B cell (primary cell): ENCODE measurements at regions not wholly inside any gene's neighbourhood (a gene's known extent, or its start where the extent isn't known, plus 50 kb on each side); places are given as distances from the start of the nearest gene placed in this dataset.

Experiments
- ATAC-seq: fragments of 200-7000 bp; cut with Tn5 transposase; one replicate; pipeline ENCODE4 v1.10.0; 2021; ENCODE audit warnings: low read depth, mild to moderate bottlenecking, moderate number of reproducible peaks, moderate library complexity
- CTCF ChIA-PET: fragments of 350-600 bp; sonication (Branson Sonifier 250); formaldehyde crosslinking; loops from one replicate; lab custom pipeline; 2021; ENCODE audit warnings: antibody characterized with exemption, inconsistent platforms; lab: Charles Lee
- POLR2A ChIA-PET: fragments of 350-600 bp; sonication (Branson Sonifier 250); formaldehyde crosslinking; loops from one replicate; lab custom pipeline; 2021; ENCODE audit warnings: antibody characterized with exemption; lab: Charles Lee
- DNase-seq: peaks from one replicate; pipeline ENCODE4 v3.0.0; 2013
- H2AFZ ChIP-seq: 2 replicates; pipeline ENCODE4 v1.6.1; 2012; ENCODE audit warnings: mild to moderate bottlenecking, low read depth, low read length; ENCODE audit not compliant: insufficient read depth, poor library complexity, severe bottlenecking
- H3K27ac ChIP-seq, 2 donors: 1 replicate in 1 of 2; 2 replicates in 1 of 2; pipeline ENCODE4 v1.5.1; 2012 to 2013; ENCODE audit warnings: low read length in 2 of 2, mild to moderate bottlenecking in 2 of 2, moderate library complexity in 1 of 2
- H3K27me3 ChIP-seq, 4 experiments: fragments of 200-600 bp in 1 of 4; sonication (generic) in 1 of 4; replicated peaks in 1 of 4; 1 replicate in 2 of 4; 2 replicates in 2 of 4; pipeline versions ENCODE4 v1.6.1 to v1.7.0; 2013 to 2016; ENCODE audit warnings: low read length in 3 of 4, mild to moderate bottlenecking in 2 of 4, mixed read lengths in 1 of 4, moderate library complexity in 1 of 4; ENCODE audit not compliant: insufficient read depth in 4 of 4, control insufficient read depth in 3 of 4; ENCODE audit errors: control extremely low read depth in 1 of 4
- H3K36me3 ChIP-seq, 2 experiments: replicated peaks in 1 of 2; 1 replicate in 1 of 2; 2 replicates in 1 of 2; pipeline versions ENCODE4 v1.6.1 to v1.7.1; 2013; ENCODE audit warnings: low read length in 1 of 2; ENCODE audit not compliant: insufficient read depth in 2 of 2, control insufficient read depth in 1 of 2; ENCODE audit errors: control extremely low read depth in 1 of 2, extremely low read depth in 1 of 2
- H3K4me1 ChIP-seq, 2 donors: fragments of 200-600 bp in 1 of 2; sonication (generic) in 1 of 2; 1 replicate in 1 of 2; 2 replicates in 1 of 2; pipeline versions ENCODE4 v1.5.1 to v1.6.1; 2013 to 2017; ENCODE audit warnings: low read length in 2 of 2; ENCODE audit not compliant: control insufficient read depth in 2 of 2, insufficient read depth in 2 of 2
- H3K4me2 ChIP-seq: replicated peaks from 2 replicates; pipeline ENCODE3; 2012; ENCODE audit warnings: mild to moderate bottlenecking, low read depth, low read length; ENCODE audit not compliant: poor library complexity, severe bottlenecking
- H3K4me3 ChIP-seq, 5 experiments: fragments of 200-600 bp in 1 of 5; sonication (generic) in 1 of 5; 1 replicate in 3 of 5; 2 replicates in 2 of 5; pipeline versions ENCODE4 v1.5.1 to v1.7.0; 2011 to 2016; ENCODE audit warnings: low read length in 4 of 5, mild to moderate bottlenecking in 4 of 5, low read depth in 2 of 5, control low read depth in 1 of 5, moderate library complexity in 1 of 5; ENCODE audit not compliant: insufficient read depth in 1 of 5; ENCODE audit errors: control extremely low read depth in 1 of 5, extremely low read depth in 1 of 5
- H3K79me2 ChIP-seq: fragments of 200-600 bp; sonication (generic); one replicate; pipeline ENCODE4 v1.6.0; 2016; ENCODE audit warnings: low read length; ENCODE audit not compliant: control insufficient read depth, insufficient read depth
- H3K9ac ChIP-seq: fragments of 200-600 bp; sonication (generic); 2 replicates; pipeline ENCODE4 v1.6.1; 2017; ENCODE audit warnings: mild to moderate bottlenecking, low read length, moderate library complexity
- H3K9me3 ChIP-seq, 3 donors: one replicate each; pipeline versions ENCODE4 v1.6.1 to v1.7.1; 2013; ENCODE audit warnings: low read length in 2 of 3; ENCODE audit not compliant: control insufficient read depth in 2 of 3, insufficient read depth in 1 of 3; ENCODE audit errors: control extremely low read depth in 1 of 3
- H4K20me1 ChIP-seq: 2 replicates; pipeline ENCODE4 v1.6.0; 2012; ENCODE audit warnings: mild to moderate bottlenecking, low read length; ENCODE audit not compliant: insufficient read depth, control insufficient read depth, poor library complexity, severe bottlenecking
- H3K27ac Mint-ChIP-seq: one replicate; pipeline ENCODE4 v1.8.0; 2021; ENCODE audit warnings: mixed read lengths
- H3K27me3 Mint-ChIP-seq: one replicate; pipeline ENCODE4 v1.8.0; 2021; ENCODE audit warnings: mixed read lengths
- H3K4me1 Mint-ChIP-seq: one replicate; pipeline ENCODE4 v1.8.0; 2021; ENCODE audit warnings: mixed read lengths
- H3K4me3 Mint-ChIP-seq: one replicate; pipeline ENCODE4 v1.8.0; 2021; ENCODE audit warnings: mixed read lengths
- H3K9me3 Mint-ChIP-seq: one replicate; pipeline ENCODE4 v1.8.0; 2022; ENCODE audit warnings: mixed read lengths; ENCODE audit not compliant: insufficient read depth
- EZH2 ChIP-seq: IDR thresholded peaks from 2 replicates; pipeline ENCODE4 v1.6.1; 2012; ENCODE audit warnings: borderline replicate concordance, low read depth, mild to moderate bottlenecking, moderate library complexity, low read length; ENCODE audit not compliant: insufficient read depth, poor library complexity, severe bottlenecking
- WGBS: methylation state at CpG from one replicate; pipeline ENCODE4 v1.1.5; 2013; ENCODE audit warnings: missing lambda C conversion rate; ENCODE audit not compliant: insufficient coverage; 5-methylcytosine and 5-hydroxymethylcytosine counted together
- intact Hi-C: fragments of 100-400 bp; cut with micrococcal nuclease; formaldehyde crosslinking; loops from one replicate; pipeline ENCODE4 v1.10.0; 2022
- TF ChIP-seq, protein P1 (sequence below): fragments of 200-600 bp; IDR thresholded peaks from one replicate; pipeline ENCODE4 v1.8.0; 2022; ENCODE audit warnings: antibody characterized with exemption, mild to moderate bottlenecking

DNA sequence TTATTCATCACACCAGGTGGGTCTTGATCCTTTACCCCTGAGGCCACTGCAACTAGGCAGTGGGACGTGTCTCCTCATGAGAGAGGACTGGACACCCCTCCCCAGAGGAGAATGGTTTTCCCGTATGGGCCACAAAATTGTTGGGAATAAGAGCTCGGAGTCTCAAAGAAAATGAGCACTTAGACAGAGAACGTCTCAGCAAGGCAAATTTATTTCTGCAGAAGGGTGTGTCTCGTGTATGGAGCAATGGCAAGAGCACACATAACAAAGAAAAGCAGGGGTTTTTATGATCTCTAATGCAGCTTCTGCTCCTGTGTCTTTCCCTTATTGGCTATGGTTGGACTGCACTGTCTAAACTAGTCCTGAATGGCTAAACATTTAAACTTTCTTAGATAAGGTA lies 803.5 kb downstream of the PLOD2 start:
- ATAC-seq (no peak), DNase-seq (no peak)
- Mint-ChIP-seq H3K4me3 (no peak overlapping the region), H3K27me3 (no peaks in the 10 kb centered on the region), H3K9me3 (peaks cover 2% of the 10 kb centered on the region), H3K27ac (no peak overlapping the region), H3K4me1 (no peaks in the 10 kb centered on the region)
- H3K79me2 ChIP-seq = no peaks in the 10 kb centered on the region
- H3K27ac ChIP-seq = no peak overlapping the region
- no peaks in the 10 kb centered on the region for H3K27me3 ChIP-seq
- TF ChIP-seq, protein P1, sequence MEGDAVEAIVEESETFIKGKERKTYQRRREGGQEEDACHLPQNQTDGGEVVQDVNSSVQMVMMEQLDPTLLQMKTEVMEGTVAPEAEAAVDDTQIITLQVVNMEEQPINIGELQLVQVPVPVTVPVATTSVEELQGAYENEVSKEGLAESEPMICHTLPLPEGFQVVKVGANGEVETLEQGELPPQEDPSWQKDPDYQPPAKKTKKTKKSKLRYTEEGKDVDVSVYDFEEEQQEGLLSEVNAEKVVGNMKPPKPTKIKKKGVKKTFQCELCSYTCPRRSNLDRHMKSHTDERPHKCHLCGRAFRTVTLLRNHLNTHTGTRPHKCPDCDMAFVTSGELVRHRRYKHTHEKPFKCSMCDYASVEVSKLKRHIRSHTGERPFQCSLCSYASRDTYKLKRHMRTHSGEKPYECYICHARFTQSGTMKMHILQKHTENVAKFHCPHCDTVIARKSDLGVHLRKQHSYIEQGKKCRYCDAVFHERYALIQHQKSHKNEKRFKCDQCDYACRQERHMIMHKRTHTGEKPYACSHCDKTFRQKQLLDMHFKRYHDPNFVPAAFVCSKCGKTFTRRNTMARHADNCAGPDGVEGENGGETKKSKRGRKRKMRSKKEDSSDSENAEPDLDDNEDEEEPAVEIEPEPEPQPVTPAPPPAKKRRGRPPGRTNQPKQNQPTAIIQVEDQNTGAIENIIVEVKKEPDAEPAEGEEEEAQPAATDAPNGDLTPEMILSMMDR = no peak
- TF ChIP-seq EZH2 = no peak
- H3K9ac ChIP-seq = no peak overlapping the region
- H2AFZ ChIP-seq = no peak overlapping the region
- H3K4me1 ChIP-seq = no peaks in the 10 kb centered on the region
- WGBS = 81% methylated on average over 4 of the region's 5 CpGs
- ChIA-PET POLR2A (no interaction called here), CTCF (no interaction called here)
- no peaks in the 10 kb centered on the region for H4K20me1 ChIP-seq
- no peak overlapping the region for H3K4me2 ChIP-seq
- H3K9me3 ChIP-seq = peaks cover 1 to 5% (median 4%) of the 10 kb centered on the region in 3 donors
- H3K36me3 ChIP-seq = no peaks in the 10 kb centered on the region
- no peak overlapping the region for H3K4me3 ChIP-seq
- intact Hi-C loops = no loop called here

DNA sequence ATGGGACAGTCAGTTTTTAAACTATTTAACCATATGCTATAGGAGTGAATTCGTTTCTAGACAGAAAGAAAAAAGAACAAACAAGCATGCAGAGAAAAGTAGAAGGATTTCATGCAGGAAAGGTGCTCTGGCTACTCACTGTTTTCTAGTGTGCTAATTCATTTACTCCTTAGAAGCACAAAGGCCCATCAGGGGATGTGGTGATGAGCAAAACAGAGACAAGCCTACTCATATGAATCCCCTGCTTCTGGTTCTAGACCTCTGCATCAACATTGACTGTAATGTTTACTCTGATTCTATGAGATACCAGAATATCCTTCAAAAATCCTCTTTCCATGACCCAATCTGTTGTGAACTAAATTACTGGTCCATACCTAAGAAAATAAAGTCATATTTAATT lies 801.9 kb downstream of the PLOD2 start:
- ChIA-PET POLR2A (no interaction called here), CTCF (no interaction called here)
- no peak overlapping the region for H3K4me2 ChIP-seq
- H3K27ac ChIP-seq = no peak overlapping the region
- no peaks in the 10 kb centered on the region for H3K27me3 ChIP-seq
- no peaks in the 10 kb centered on the region for H3K36me3 ChIP-seq
- TF ChIP-seq, protein P1 = no peak
- no peak for TF ChIP-seq EZH2
- no peaks in the 10 kb centered on the region for H3K79me2 ChIP-seq
- Mint-ChIP-seq H3K27me3 (no peaks in the 10 kb centered on the region), H3K4me3 (no peak overlapping the region), H3K4me1 (no peaks in the 10 kb centered on the region), H3K9me3 (peaks cover 2% of the 10 kb centered on the region), H3K27ac (no peak overlapping the region)
- WGBS = no CpG with 5 or more reads among the region's 1 CpG
- no peaks in the 10 kb centered on the region for H4K20me1 ChIP-seq
- peaks cover 1 to 5% (median 4%) of the 10 kb centered on the region in 3 donors for H3K9me3 ChIP-seq
- ATAC-seq (no peak), DNase-seq (no peak)
- no peak overlapping the region for H2AFZ ChIP-seq
- no peak overlapping the region for H3K9ac ChIP-seq
- intact Hi-C loops = no loop called here
- no peaks in the 10 kb centered on the region for H3K4me1 ChIP-seq
- H3K4me3 ChIP-seq = no peak overlapping the region
